ENCODE measurements at regions not wholly inside any gene's neighbourhood (a gene's known extent, or its start where the extent isn't known, plus 50 kb on each side); places are given as distances from the start of the nearest gene placed in this dataset.

- TF ChIP-seq GATA3 (IDR thresholded peaks at IDR 0.05; ENCODE audit: low read depth, low read length) (no peak), GATA2 (IDR thresholded peaks at IDR 0.05; ENCODE audit: low read depth, low read length) (no peak)
Measured at GRCh38 chr2:236639461-236640235, 70.0 kb downstream of the ACKR3 start.

All from SH-SY5Y (cell line).